PC-9 (cell line): ENCODE measurements at regions not wholly inside any gene's neighbourhood (a gene's known extent, or its start where the extent isn't known, plus 50 kb on each side); places are given as distances from the start of the nearest gene placed in this dataset.

Experiments used
- BruUV-seq: library from RNA; stranded (reverse); fragments of 400-500 nt; replicated peaks from 2 replicates; lab custom pipeline; 2021; lab: Mats Ljungman, UMichigan
- CTCF ChIA-PET: fragments of 300-600 bp; sonication (Branson Sonifier 250); formaldehyde crosslinking; loops from one replicate; lab custom pipeline; 2022; ENCODE audit warnings: antibody characterized with exemption; lab: Charles Lee
- POLR2A ChIA-PET: fragments of 300-600 bp; sonication (Branson Sonifier 250); formaldehyde crosslinking; loops from one replicate; lab custom pipeline; 2022; ENCODE audit warnings: antibody characterized with exemption; ENCODE audit not compliant: unreplicated experiment; lab: Charles Lee
- DNase-seq, 2 experiments: peaks; one replicate each; pipeline versions ENCODE4 v3.0.0 to v3.0.0-alpha.2; 2015 to 2022; ENCODE audit warnings: mixed read lengths in 1 of 2
- H2AFZ ChIP-seq: fragments of 200-600 bp; sonication (generic); 2 replicates; pipeline ENCODE4 v1.8.1; 2017; ENCODE audit warnings: antibody characterized with exemption
- H3F3A ChIP-seq: fragments of 200-600 bp; sonication (generic); 2 replicates; pipeline ENCODE4 v1.8.1; 2017; ENCODE audit warnings: antibody characterized with exemption, mild to moderate bottlenecking, low read depth; ENCODE audit not compliant: insufficient read depth
- H3K27ac ChIP-seq: fragments of 200-600 bp; sonication (generic); 2 replicates; pipeline ENCODE4 v1.6.1; 2016; ENCODE audit warnings: mixed run types
- H3K27me3 ChIP-seq: fragments of 200-600 bp; sonication (generic); 2 replicates; pipeline ENCODE4 v1.6.1; 2016; ENCODE audit warnings: low read depth, mixed run types; ENCODE audit not compliant: insufficient read depth
- H3K36me3 ChIP-seq: fragments of 200-600 bp; sonication (generic); 2 replicates; pipeline ENCODE4 v1.6.1; 2016; ENCODE audit warnings: low read depth, mixed run types
- H3K4me1 ChIP-seq: fragments of 200-600 bp; sonication (generic); replicated peaks from 2 replicates; pipeline ENCODE4 v1.6.1; 2016; ENCODE audit warnings: mixed run types; ENCODE audit not compliant: insufficient read depth
- H3K4me2 ChIP-seq: fragments of 200-600 bp; sonication (generic); 2 replicates; pipeline ENCODE4 v1.6.1; 2017; ENCODE audit warnings: mixed run types
- H3K4me3 ChIP-seq: fragments of 200-600 bp; sonication (generic); 2 replicates; pipeline ENCODE4 v1.6.1; 2016; ENCODE audit warnings: mixed run types
- H3K79me2 ChIP-seq: fragments of 200-600 bp; sonication (generic); 2 replicates; pipeline ENCODE4 v1.6.1; 2017; ENCODE audit warnings: low read depth, mixed run types
- H3K9me2 ChIP-seq: fragments of 200-600 bp; sonication (generic); 2 replicates; pipeline ENCODE4 v1.8.1; 2017; ENCODE audit warnings: mild to moderate bottlenecking; ENCODE audit not compliant: insufficient read depth
- H3K9me3 ChIP-seq: fragments of 200-600 bp; sonication (generic); 2 replicates; pipeline ENCODE4 v1.8.1; 2016; ENCODE audit warnings: low read depth; ENCODE audit not compliant: insufficient read depth
- H4K20me1 ChIP-seq: fragments of 200-600 bp; sonication (generic); 2 replicates; pipeline ENCODE4 v1.8.1; 2017; ENCODE audit not compliant: insufficient read depth
- EZH2 ChIP-seq: fragments of 200-600 bp; sonication (generic); IDR thresholded peaks from 2 replicates; pipeline ENCODE4 v1.8.0; 2017; ENCODE audit warnings: antibody characterized with exemption, low read depth
- intact Hi-C: fragments of 100-400 bp; cut with micrococcal nuclease; formaldehyde crosslinking; loops from one replicate; pipeline ENCODE4 v1.10.0; 2022; ENCODE audit not compliant: unreplicated experiment
- TF ChIP-seq, protein P1 (sequence below): fragments of 200-600 bp; sonication (generic); conservative IDR thresholded peaks from 2 replicates; pipeline ENCODE4 v1.6.1; 2017; ENCODE audit warnings: mixed run types, antibody characterized with exemption, mild to moderate bottlenecking, moderate library complexity

DNA sequence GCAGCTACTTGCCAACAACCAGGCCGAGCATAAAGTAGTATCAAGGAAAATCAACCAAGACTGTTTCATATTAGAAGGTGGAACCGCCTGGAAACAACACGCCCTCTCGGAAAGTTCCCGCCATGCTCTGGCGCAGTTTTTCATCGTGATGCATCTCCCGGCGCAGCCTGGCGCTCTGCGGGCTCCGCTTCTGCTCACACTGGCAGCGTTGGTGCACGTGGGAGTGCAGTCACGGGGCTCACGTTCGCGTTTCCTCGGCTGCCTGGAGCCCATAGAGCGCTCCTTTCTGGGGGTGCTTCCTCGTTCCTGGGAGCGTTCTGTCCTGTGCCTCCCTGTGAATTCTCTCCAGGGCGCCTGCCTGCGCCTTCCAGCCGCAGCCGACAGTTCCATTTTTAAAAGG is 227.3 kb downstream of the TBXT start:
- Histone ChIP-seq H3K4me2 (no peak overlapping the region), H3K27me3 (peaks cover 7% of the 10 kb centered on the region; the same call in 1 of the 2 replicates), H3K9me2 (no peaks in the 10 kb centered on the region), H4K20me1 (no peaks in the 10 kb centered on the region), H3K9me3 (no peaks in the 10 kb centered on the region), H2AFZ (no peak overlapping the region), H3K4me1 (no peaks in the 10 kb centered on the region), H3K79me2 (no peaks in the 10 kb centered on the region), H3K27ac (no peak overlapping the region), H3K4me3 (no peak overlapping the region), H3F3A (no peaks in the 10 kb centered on the region), H3K36me3 (no peaks in the 10 kb centered on the region)
- DNase-seq, result no peak
- no peak for TF ChIP-seq EZH2
- TF ChIP-seq, protein P1, sequence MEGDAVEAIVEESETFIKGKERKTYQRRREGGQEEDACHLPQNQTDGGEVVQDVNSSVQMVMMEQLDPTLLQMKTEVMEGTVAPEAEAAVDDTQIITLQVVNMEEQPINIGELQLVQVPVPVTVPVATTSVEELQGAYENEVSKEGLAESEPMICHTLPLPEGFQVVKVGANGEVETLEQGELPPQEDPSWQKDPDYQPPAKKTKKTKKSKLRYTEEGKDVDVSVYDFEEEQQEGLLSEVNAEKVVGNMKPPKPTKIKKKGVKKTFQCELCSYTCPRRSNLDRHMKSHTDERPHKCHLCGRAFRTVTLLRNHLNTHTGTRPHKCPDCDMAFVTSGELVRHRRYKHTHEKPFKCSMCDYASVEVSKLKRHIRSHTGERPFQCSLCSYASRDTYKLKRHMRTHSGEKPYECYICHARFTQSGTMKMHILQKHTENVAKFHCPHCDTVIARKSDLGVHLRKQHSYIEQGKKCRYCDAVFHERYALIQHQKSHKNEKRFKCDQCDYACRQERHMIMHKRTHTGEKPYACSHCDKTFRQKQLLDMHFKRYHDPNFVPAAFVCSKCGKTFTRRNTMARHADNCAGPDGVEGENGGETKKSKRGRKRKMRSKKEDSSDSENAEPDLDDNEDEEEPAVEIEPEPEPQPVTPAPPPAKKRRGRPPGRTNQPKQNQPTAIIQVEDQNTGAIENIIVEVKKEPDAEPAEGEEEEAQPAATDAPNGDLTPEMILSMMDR, result no peak
- intact Hi-C loops, result no loop called here
- POLR2A ChIA-PET, result no interaction called here
- CTCF ChIA-PET, result no interaction called here
- BruUV-seq, result no TSS peak

DNA sequence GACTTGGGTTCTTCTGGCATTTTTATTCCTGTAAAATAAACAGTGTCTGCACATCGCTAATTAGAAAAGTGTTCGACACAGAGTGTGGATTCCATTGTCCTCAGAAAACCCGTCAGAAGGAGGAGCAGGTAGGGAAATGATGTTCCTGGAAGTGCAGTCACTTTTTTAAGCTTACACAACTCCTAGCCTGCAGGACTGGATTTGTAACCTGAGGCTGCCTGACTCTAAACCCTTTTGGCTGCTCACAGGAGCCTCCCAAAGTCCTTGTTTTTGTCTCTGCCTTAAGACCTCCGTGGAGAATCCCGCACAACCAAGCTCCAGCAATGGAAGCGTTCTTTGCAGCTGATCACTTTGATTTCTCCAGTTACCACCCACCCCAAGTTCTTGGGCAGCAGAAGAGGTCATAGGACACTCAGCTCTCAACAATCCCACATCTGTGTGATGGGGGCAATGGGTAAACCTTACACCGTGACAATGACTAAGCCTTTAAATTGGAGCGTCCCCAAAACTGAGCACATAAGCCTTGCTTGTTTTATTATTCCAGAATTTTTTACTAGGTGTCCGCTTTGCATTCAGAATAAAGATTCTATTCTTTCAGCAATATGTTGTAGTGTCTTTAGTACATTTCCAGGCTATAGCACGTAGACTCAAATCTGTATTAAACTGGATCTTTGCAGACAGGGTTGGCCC is 227.9 kb downstream of the TBXT start:
- H3K9me3 ChIP-seq, result no peaks in the 10 kb centered on the region
- peaks cover 9% of the 10 kb centered on the region; the same call in 1 of the 2 replicates for H3K27me3 ChIP-seq
- no peaks in the 10 kb centered on the region for H3K9me2 ChIP-seq
- H3K4me1 ChIP-seq, result no peaks in the 10 kb centered on the region
- no peaks in the 10 kb centered on the region for H3K36me3 ChIP-seq
- DNase-seq, result no peak
- intact Hi-C loops, result no loop called here
- POLR2A ChIA-PET, result no interaction called here
- no peak overlapping the region for H3K27ac ChIP-seq
- CTCF ChIA-PET, result no interaction called here
- no peak overlapping the region for H3K4me3 ChIP-seq
- no peaks in the 10 kb centered on the region for H4K20me1 ChIP-seq
- no peak overlapping the region for H3K4me2 ChIP-seq
- no peaks in the 10 kb centered on the region for H3F3A ChIP-seq
- H2AFZ ChIP-seq, result no peak overlapping the region
- no peak for TF ChIP-seq EZH2
- TF ChIP-seq, protein P1, result no peak
- no TSS peak for BruUV-seq
- H3K79me2 ChIP-seq, result no peaks in the 10 kb centered on the region

DNA sequence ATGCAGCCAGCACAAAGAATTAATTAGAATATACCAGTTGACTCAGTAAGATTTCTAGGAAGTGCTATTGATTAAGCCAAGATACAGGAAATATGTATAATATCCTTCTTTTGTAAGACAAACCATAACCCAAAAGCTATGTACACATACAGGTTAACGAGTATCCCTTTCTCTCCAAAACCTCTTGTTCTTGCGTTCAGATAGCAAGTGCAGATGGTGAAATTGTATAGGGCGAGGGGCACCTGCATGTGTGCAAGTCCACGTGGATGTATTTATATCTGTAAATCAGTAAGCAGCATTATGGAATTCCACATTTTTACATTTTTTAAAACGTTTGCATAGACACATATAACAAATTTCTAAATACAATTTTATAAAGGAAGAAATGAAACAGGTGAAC is 228.6 kb downstream of the TBXT start:
- TF ChIP-seq EZH2, result no peak
- TF ChIP-seq, protein P1, result no peak
- Histone ChIP-seq H4K20me1 (no peaks in the 10 kb centered on the region), H3K4me2 (no peak overlapping the region), H3K9me2 (no peaks in the 10 kb centered on the region), H3K27me3 (peaks cover 10% of the 10 kb centered on the region), H3K27ac (no peak overlapping the region), H3K4me1 (no peaks in the 10 kb centered on the region), H3F3A (no peaks in the 10 kb centered on the region), H3K79me2 (no peaks in the 10 kb centered on the region), H3K4me3 (no peak overlapping the region), H3K36me3 (no peaks in the 10 kb centered on the region), H3K9me3 (no peaks in the 10 kb centered on the region), H2AFZ (no peak overlapping the region)
- CTCF ChIA-PET, result no interaction called here
- intact Hi-C loops, result no loop called here
- no peak for DNase-seq
- POLR2A ChIA-PET, result no interaction called here
- no TSS peak for BruUV-seq
